Astrocyte (in vitro differentiated cells and primary cell): ENCODE measurements at regions not wholly inside any gene's neighbourhood (a gene's known extent, or its start where the extent isn't known, plus 50 kb on each side); places are given as distances from the start of the nearest gene placed in this dataset.
A peak's percentile ranks its signal among the peaks of the same experiment; 100 is the strongest.

Experiments
- DNase-seq: peaks from one replicate; pipeline ENCODE4 v3.0.0-alpha.2; 2010; ENCODE audit warnings: low read depth
- FAIRE-seq: peaks from 2 replicates; lab custom pipeline; 2011; peaks lifted over from hg19 to GRCh38; lab: Jason Lieb, UNC
- H2AFZ ChIP-seq: 2 replicates; pipeline ENCODE4 v1.6.0; 2012; ENCODE audit warnings: low read depth, low read length, inconsistent platforms
- H3K27ac ChIP-seq: 2 replicates; pipeline ENCODE4 v1.5.1; 2011; ENCODE audit warnings: low read depth, low read length, inconsistent platforms
- H3K27me3 ChIP-seq: 2 replicates; pipeline ENCODE4 v1.6.0; 2011; ENCODE audit warnings: low read length, inconsistent platforms; ENCODE audit not compliant: insufficient read depth
- H3K36me3 ChIP-seq: 2 replicates; pipeline ENCODE4 v1.5.1; 2011; ENCODE audit warnings: low read length, inconsistent platforms; ENCODE audit not compliant: insufficient read depth
- H3K4me1 ChIP-seq: 2 replicates; pipeline ENCODE4 v1.5.1; 2011; ENCODE audit warnings: low read length, inconsistent platforms; ENCODE audit not compliant: insufficient read depth
- H3K4me2 ChIP-seq: 2 replicates; pipeline ENCODE4 v1.6.0; 2012; ENCODE audit warnings: low read length, inconsistent platforms
- H3K4me3 ChIP-seq: 2 replicates; pipeline ENCODE4 v1.5.1; 2011; ENCODE audit warnings: low read depth, mild to moderate bottlenecking, low read length, inconsistent platforms; ENCODE audit not compliant: insufficient read depth
- H3K79me2 ChIP-seq: 2 replicates; pipeline ENCODE4 v1.6.0; 2012; ENCODE audit warnings: mild to moderate bottlenecking, low read length, inconsistent platforms; ENCODE audit not compliant: insufficient read depth
- H3K9ac ChIP-seq: 2 replicates; pipeline ENCODE4 v1.6.0; 2012; ENCODE audit warnings: mild to moderate bottlenecking, low read length, inconsistent platforms
- H3K9me3 ChIP-seq: 2 replicates; pipeline ENCODE4 v1.5.1; 2012; ENCODE audit warnings: low read depth, mild to moderate bottlenecking, low read length, inconsistent platforms; ENCODE audit not compliant: insufficient read depth
- H4K20me1 ChIP-seq: 2 replicates; pipeline ENCODE4 v1.6.0; 2012; ENCODE audit warnings: low read length, inconsistent platforms; ENCODE audit not compliant: insufficient read depth
- H3K27ac Mint-ChIP-seq: one replicate; pipeline ENCODE4 v1.8.0; 2021; ENCODE audit warnings: mild to moderate bottlenecking, mixed read lengths; ENCODE audit not compliant: unreplicated experiment
- H3K27me3 Mint-ChIP-seq: one replicate; pipeline ENCODE4 v1.8.0; 2021; ENCODE audit warnings: low read depth, mixed read lengths; ENCODE audit not compliant: unreplicated experiment
- H3K36me3 Mint-ChIP-seq: one replicate; pipeline ENCODE4 v1.8.0; 2021; ENCODE audit warnings: low read depth, mixed read lengths; ENCODE audit not compliant: unreplicated experiment
- H3K4me1 Mint-ChIP-seq: one replicate; pipeline ENCODE4 v1.8.0; 2021; ENCODE audit warnings: low read depth, mixed read lengths; ENCODE audit not compliant: unreplicated experiment
- H3K4me3 Mint-ChIP-seq: one replicate; pipeline ENCODE4 v1.8.0; 2021; ENCODE audit warnings: mild to moderate bottlenecking, moderate library complexity, mixed read lengths; ENCODE audit not compliant: unreplicated experiment
- H3K9me3 Mint-ChIP-seq: one replicate; pipeline ENCODE4 v1.8.0; 2021; ENCODE audit warnings: mild to moderate bottlenecking, mixed read lengths; ENCODE audit not compliant: unreplicated experiment
- EZH2 ChIP-seq: IDR thresholded peaks from 2 replicates; pipeline ENCODE4 v1.6.1; 2012; ENCODE audit warnings: mild to moderate bottlenecking, low read length, inconsistent platforms; ENCODE audit not compliant: insufficient read depth
- TF ChIP-seq, protein P1 (sequence below): IDR thresholded peaks from 2 replicates; pipeline ENCODE4 v1.5.1; 2011; ENCODE audit warnings: low read depth, mild to moderate bottlenecking, inconsistent platforms, low read length, moderate library complexity; ENCODE audit not compliant: insufficient read depth

DNA sequence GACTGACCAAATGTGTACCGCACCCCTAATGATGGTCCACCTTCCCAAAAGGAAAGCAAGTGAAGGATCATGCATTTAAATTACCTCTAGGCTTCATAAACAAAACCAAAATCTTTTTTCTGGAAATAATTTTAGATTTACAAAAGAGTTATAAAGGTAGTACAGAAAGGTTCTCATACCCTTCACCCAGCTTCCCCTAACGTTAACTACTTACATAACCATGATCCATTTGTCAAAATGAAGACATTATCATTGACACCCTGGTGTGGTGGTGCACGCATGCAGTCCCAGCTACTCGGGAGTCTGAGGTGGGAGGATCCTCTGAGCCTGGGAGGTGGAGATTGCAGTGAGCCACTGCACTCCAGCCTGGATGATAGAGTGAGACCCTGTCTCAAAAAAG, 75.1 kb upstream of the TCF7L2 start:
- no peak overlapping the region for H3K9ac ChIP-seq
- no peak overlapping the region for H3K4me3 ChIP-seq
- Mint-ChIP-seq H3K9me3 (peaks cover 9% of the 10 kb centered on the region), H3K27me3 (peaks cover 8% of the 10 kb centered on the region), H3K4me1 (peaks cover 9% of the 10 kb centered on the region), H3K27ac (no peak overlapping the region), H3K4me3 (no peak overlapping the region), H3K36me3 (no peaks in the 10 kb centered on the region)
- no peak overlapping the region for H3K4me2 ChIP-seq
- peaks cover 5% of the 10 kb centered on the region for H3K4me1 ChIP-seq
- peaks cover 5% of the 10 kb centered on the region for H3K9me3 ChIP-seq
- peaks cover 2% of the 10 kb centered on the region for H3K27me3 ChIP-seq
- DNase-seq (no peak), FAIRE-seq (no peak)
- H3K79me2 ChIP-seq, result no peaks in the 10 kb centered on the region
- H2AFZ ChIP-seq, result no peak overlapping the region
- TF ChIP-seq, protein P1, sequence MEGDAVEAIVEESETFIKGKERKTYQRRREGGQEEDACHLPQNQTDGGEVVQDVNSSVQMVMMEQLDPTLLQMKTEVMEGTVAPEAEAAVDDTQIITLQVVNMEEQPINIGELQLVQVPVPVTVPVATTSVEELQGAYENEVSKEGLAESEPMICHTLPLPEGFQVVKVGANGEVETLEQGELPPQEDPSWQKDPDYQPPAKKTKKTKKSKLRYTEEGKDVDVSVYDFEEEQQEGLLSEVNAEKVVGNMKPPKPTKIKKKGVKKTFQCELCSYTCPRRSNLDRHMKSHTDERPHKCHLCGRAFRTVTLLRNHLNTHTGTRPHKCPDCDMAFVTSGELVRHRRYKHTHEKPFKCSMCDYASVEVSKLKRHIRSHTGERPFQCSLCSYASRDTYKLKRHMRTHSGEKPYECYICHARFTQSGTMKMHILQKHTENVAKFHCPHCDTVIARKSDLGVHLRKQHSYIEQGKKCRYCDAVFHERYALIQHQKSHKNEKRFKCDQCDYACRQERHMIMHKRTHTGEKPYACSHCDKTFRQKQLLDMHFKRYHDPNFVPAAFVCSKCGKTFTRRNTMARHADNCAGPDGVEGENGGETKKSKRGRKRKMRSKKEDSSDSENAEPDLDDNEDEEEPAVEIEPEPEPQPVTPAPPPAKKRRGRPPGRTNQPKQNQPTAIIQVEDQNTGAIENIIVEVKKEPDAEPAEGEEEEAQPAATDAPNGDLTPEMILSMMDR, result no peak
- TF ChIP-seq EZH2, result no peak
- no peaks in the 10 kb centered on the region for H4K20me1 ChIP-seq
- H3K36me3 ChIP-seq, result no peaks in the 10 kb centered on the region
- H3K27ac ChIP-seq, result no peak overlapping the region

DNA sequence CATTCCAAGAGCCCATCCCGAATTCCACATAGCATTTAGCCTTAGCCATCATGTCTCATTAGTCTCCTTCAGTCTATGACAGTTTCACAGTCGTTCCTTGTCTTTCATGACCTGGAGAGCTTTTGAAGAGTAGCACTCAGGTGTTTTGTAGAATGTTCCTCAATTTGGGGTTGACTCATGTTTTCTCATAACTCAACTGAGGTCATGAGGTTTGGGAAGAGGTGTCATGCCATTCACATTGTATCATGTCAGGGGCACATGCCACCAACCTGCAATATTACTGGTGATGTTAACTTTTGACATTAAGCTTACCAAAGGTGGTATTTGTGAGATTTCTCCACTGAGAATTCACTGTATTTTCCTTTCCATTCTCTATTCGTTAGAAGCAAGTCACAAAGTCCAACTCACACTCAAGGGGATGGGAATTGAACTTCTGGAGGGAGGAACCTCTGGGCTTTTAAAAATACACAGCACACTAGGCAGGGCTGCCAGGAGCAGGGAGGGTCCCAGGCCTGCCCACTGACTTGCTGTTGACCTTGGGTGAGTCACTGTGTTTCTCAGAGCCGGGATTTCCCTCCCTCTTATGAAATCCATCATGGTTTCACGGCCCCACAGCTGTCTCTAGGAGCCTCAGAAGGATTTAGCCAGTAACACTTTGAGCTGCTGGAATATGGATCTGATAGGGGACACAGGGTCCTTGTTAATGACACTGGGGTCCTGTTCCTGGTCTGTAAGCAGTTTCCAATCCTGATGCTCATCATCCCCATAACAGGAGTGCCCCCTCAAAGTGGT, 74.4 kb upstream of the TCF7L2 start:
- H2AFZ ChIP-seq, result no peak overlapping the region
- peak overlapping the region; percentile 11 for H3K4me2 ChIP-seq
- H3K4me3 ChIP-seq, result no peak overlapping the region
- no peaks in the 10 kb centered on the region for H3K79me2 ChIP-seq
- FAIRE-seq (peak; percentile 9), DNase-seq (peak; percentile 69)
- no peak for TF ChIP-seq EZH2
- no peak overlapping the region for H3K27ac ChIP-seq
- Mint-ChIP-seq H3K9me3 (peaks cover 9% of the 10 kb centered on the region), H3K27ac (no peak overlapping the region), H3K4me3 (no peak overlapping the region), H3K4me1 (peaks cover 9% of the 10 kb centered on the region), H3K36me3 (no peaks in the 10 kb centered on the region), H3K27me3 (peaks cover 8% of the 10 kb centered on the region)
- H3K9me3 ChIP-seq, result peaks cover 5% of the 10 kb centered on the region
- no peaks in the 10 kb centered on the region for H3K36me3 ChIP-seq
- no peak overlapping the region for H3K9ac ChIP-seq
- no peaks in the 10 kb centered on the region for H4K20me1 ChIP-seq
- peaks cover 2% of the 10 kb centered on the region for H3K27me3 ChIP-seq
- H3K4me1 ChIP-seq, result peaks cover 5% of the 10 kb centered on the region

DNA sequence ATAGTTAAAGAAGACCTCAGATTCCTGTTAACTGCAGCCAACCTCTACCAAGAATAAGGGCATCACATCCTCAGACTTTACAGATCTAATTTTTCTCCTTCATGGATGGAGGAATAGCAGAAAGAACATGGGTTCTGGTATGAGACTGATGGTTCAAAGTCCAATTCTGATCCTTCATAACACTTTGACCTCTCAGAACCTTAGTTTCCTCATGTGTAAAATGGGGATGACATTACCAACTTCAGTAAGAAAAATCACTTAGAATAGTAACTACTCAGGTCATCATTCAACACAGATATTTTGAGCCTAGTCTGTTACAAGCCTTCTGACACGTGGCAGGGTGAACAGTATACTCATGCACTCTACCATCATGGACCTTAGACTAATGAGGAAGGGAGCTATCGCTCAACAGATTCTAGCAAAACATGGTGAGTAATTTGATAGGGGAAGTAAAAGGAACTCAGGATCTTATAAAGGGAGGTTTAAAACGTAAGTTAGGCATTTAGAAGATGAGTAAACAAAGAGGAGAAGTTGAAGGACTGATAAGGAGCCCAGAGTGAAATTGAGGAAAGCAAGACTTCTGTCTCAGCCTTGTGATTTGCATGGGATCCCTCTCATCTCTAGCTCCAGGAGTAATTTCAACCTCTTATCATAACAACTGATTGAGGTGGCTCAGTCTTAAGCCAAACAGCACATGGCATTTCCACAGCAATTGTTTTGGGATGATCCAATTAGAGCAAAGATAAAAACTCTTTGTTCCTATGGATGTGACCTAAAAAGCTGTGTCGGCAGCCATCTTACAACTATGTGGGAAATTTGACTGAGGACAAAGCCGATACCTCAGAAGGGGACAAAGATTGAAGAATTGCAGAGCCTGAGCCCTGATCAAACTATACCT, 69.2 kb upstream of the TCF7L2 start:
- H2AFZ ChIP-seq, result no peak overlapping the region
- no peaks in the 10 kb centered on the region for H4K20me1 ChIP-seq
- no peak for FAIRE-seq
- H3K4me2 ChIP-seq, result no peak overlapping the region
- no peak overlapping the region for H3K27ac ChIP-seq
- no peaks in the 10 kb centered on the region for H3K79me2 ChIP-seq
- TF ChIP-seq EZH2, result no peak
- TF ChIP-seq, protein P1, result no peak
- H3K4me3 Mint-ChIP-seq, result no peak overlapping the region
- no peak overlapping the region for H3K9ac ChIP-seq
- H3K9me3 ChIP-seq, result no peaks in the 10 kb centered on the region
- peaks cover 4% of the 10 kb centered on the region for H3K4me1 Mint-ChIP-seq
- no peaks in the 10 kb centered on the region for H3K36me3 ChIP-seq
- H3K9me3 Mint-ChIP-seq, result peaks cover 9% of the 10 kb centered on the region
- no peaks in the 10 kb centered on the region for H3K36me3 Mint-ChIP-seq
- peaks cover 4% of the 10 kb centered on the region for H3K27me3 ChIP-seq
- H3K27me3 Mint-ChIP-seq, result peaks cover 11% of the 10 kb centered on the region
- H3K4me3 ChIP-seq, result no peak overlapping the region
- peaks cover 4% of the 10 kb centered on the region for H3K4me1 ChIP-seq
- no peak for DNase-seq
- H3K27ac Mint-ChIP-seq, result no peak overlapping the region
